GM19438 (cell line): ENCODE measurements at regions not wholly inside any gene's neighbourhood (a gene's known extent, or its start where the extent isn't known, plus 50 kb on each side); places are given as distances from the start of the nearest gene placed in this dataset.

Experiments
- ATAC-seq: cut with Tn5 transposase; IDR thresholded peaks from one replicate; pipeline ENCODE4 v1.9.1; 2021; ENCODE audit warnings: low read depth; ENCODE audit not compliant: unreplicated experiment

- no peak for ATAC-seq
Observed at GRCh38 chr6:147849401-147850330, 341.2 kb downstream of the SAMD5 start.

DNA sequence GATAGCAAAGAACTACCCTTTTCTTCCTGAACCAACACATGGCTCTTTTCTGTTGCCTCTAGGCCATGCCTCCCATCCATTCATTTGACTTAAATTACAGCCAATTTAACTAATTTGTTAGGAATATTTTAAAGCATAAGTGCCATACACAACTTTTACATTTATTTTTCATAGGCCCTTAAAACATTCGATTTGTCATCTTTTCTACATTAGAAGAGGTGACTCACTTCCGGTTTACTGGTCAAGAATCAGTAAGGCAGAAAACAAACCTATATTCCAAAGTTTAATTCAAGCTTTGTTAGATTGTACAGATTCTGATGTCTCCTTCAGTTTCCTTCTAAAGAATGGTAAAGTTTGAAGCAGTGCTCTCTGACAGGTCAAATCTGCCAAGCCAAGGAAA, 344.3 kb downstream of the SAMD5 start:
- no peak for ATAC-seq

DNA sequence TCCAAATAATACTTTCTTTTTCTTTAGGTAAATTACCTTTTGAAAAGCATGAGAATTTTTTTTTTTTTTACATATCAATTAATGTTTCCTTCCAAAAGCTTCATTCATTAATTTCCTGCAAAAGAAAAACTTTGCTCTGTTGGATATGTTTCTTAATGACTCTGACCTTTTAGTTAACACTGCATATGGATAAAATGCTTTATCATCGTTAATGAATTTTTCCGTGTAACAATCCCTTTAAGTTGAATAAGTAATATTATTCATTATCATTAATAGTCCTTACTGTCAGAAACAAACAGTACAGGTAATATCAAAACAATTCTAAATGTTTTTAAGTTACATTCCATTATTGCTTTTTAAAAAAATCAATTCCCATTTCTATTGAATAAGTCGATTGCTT, 345.1 kb downstream of the SAMD5 start:
- ATAC-seq: no peak

GRCh38 chr6:147855803-147856482, 347.5 kb downstream of the SAMD5 start:
- no peak for ATAC-seq

GRCh38 chr6:147856687-147857086, 348.2 kb downstream of the SAMD5 start:
- no peak for ATAC-seq

DNA sequence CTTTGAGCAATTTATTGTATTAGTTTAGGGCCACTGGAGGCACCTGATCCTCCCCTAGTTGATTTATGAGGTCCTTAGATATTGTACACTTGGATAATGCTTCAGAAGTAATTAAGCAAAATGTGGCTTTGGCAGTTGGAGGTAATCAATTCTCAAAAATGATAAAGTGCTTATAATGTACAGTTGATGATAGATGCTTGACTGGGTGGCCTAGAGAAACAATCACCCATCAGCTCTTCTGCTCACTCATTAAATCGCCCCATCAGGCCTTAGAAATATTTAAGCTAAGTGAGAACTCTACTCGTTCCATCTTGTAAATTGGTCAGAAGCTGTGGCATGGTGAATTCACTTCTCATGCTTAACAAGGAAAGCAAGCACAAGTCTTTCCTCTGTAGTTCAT, 349.9 kb downstream of the SAMD5 start:
- no peak for ATAC-seq

- no peak for ATAC-seq
Observed at GRCh38 chr6:147859071-147859470, 350.6 kb downstream of the SAMD5 start.

- ATAC-seq: no peak
Observed at GRCh38 chr6:147861696-147862095, 353.2 kb downstream of the SAMD5 start.

- ATAC-seq: no peak
Observed at GRCh38 chr6:147867433-147868226, 359.1 kb downstream of the SAMD5 start.

DNA sequence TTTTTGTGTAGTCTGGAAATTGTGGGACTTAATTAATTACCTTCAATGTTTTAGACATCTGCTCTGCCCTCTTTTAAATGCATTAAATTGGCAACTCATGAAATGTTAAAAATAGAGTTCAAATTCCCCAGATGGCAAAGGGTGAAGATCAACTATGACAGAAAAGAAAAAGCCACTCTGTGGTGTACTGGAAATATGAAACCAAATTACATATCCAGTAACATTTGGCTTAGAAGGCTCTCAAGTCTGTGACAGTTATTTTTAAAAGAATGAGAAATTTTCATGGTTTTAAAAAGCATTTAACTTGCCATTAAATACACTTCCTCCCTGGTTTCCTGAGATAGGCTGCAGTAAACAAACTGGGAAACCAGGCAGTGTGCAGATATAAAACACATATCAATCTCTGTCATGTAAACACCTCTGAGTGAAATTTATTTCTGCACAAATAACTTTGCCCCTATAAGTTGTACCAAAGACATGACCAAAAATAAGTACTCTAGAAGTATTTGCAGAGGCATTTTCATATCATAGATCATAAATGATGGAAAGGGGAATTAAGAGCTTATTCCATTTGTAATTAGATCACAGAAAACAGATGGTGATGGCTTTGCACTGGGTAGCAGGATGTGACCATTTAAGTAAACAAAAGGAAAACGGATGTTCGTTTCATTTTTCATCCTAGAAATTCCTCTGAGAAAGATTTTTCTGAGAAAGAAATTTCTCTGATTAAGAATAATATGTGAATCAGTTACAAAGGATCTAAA, 360.1 kb downstream of the SAMD5 start:
- no peak for ATAC-seq

- ATAC-seq: no peak
Observed at GRCh38 chr6:147869201-147869600, 360.7 kb downstream of the SAMD5 start.

DNA sequence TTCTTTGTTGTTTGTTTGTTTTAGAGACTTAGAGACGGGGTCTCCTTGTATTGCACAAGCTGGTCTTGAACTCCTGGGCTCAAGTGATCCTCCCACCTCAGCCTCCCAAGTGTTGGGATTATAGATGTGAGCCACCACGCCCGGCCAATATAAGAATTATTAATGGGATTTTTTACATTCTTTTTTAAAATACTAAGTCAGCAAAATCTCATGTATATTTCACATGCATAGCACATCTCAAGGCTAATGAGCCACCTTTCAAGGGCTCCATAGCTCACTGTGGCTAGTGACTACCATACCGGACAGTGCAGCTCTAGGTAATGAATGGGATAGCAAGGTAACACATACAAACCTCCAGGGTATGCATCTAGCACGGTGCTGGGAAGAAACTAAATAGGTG, 361.4 kb downstream of the SAMD5 start:
- ATAC-seq: no peak

DNA sequence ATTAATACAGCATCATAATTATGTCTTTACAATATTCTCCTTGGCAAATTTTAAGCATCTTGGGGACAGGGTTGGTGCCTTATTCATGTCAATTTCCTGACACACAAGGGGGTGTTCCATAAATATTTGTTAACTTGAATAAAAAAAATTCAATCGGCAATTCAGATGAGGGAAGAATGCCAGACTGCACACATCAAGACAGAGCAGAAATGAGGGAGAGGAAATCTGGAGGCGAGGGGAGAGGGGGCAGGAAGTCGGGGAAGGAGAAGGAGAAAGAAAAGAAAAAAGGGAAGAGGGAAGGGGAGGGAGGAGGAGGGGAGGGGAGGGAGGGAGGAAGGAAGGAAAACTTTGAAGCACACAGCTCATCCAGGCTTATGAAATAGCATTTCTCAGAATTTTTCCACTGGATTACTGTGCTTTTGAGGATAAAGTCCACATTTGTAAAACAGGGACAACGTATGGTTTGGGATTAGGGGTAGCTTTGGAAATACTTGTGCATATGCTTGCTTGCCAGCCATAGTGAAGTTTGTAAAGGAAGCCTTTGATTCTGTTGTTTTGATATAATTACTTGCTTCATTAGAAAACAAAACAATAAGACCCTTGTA, 362.1 kb downstream of the SAMD5 start:
- ATAC-seq: no peak

DNA sequence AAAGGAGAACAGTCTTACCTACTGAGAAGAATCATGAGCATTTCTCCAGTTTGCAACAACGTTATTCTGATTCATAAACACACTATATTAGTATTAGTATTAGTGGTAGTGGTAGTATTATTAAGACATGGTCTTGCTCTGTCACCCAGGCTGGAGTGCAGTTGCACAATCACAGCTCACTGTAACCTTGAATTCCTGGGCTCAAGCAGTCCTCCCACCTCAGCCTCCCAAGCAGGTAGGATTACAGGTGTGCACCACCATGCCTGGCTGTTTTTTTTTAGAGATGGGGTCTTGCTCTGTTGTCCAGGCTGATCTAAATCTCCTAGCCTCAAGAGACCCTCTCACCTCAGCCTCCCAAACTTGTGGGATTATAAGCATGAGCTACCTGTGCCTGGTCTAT, 363.5 kb downstream of the SAMD5 start:
- no peak for ATAC-seq

GRCh38 chr6:147873816-147874215, 365.3 kb downstream of the SAMD5 start:
- no peak for ATAC-seq

GRCh38 chr6:147874322-147874721, 365.8 kb downstream of the SAMD5 start:
- ATAC-seq: no peak

- no peak for ATAC-seq
Observed at GRCh38 chr6:147879031-147879580, 370.6 kb downstream of the SAMD5 start.

- no peak for ATAC-seq
Observed at GRCh38 chr6:147881432-147881831, 372.9 kb downstream of the SAMD5 start.

GRCh38 chr6:147888374-147888773, 379.9 kb downstream of the SAMD5 start:
- no peak for ATAC-seq

DNA sequence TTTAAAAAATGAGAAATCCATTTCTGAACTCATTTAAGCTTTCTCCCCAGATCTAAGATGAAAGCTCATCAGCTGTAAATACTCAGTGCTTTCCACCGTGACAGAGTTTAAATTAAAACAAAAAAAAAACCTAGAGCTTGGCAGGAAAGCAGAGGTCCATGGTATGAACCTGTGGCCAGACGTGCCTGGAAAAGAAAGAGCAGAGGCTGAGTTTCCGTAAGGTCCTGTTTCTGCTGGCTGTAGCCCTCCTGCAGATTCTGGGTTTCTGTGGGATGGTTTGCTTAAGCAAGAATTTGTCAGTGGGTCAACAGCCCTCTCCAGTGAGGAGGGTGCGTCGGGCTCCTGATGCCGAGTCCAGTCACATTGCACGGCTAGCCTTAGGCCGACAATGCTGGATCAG, 383.2 kb downstream of the SAMD5 start:
- no peak for ATAC-seq
